ENCODE measurements at regions not wholly inside any gene's neighbourhood (a gene's known extent, or its start where the extent isn't known, plus 50 kb on each side); places are given as distances from the start of the nearest gene placed in this dataset.
A peak's percentile ranks its signal among the peaks of the same experiment; 100 is the strongest.

GRCh38 chr22:22397875-22398524, 110.5 kb downstream of the ZNF280B start:
- no peak for TF ChIP-seq EZH2phosphoT487 (IDR thresholded peaks at IDR 0.05; ENCODE audit: borderline replicate concordance, low read depth, low read length)
- no peak for TF ChIP-seq CTCF (conservative IDR thresholded peaks at IDR 0.05; ENCODE audit: low read length)

GRCh38 chr22:22398530-22399327, 109.8 kb downstream of the ZNF280B start:
- DNase-seq (ENCODE audit: low spot score) = no peak
- H3K27ac ChIP-seq (ENCODE audit: low read depth, low read length, poor library complexity, severe bottlenecking) = no peak overlapping the region
- CTCF ChIA-PET (ENCODE audit: unreplicated experiment) = interaction anchor here (0.7 to 1.4 kb wide), 3 partner anchors 18 to 413 kb away, joined by 3 to 5 read pairs (median 4); no protein-coding TSS in a partner anchor
- intact Hi-C loops (cut with micrococcal nuclease; ENCODE audit: unreplicated experiment) = no loop called here
- peaks cover 5% of the 10 kb centered on the region; the same call in 1 of the 2 replicates for H3K9me3 ChIP-seq (ENCODE audit: low read length)
- H3K4me3 ChIP-seq (ENCODE audit: low read depth, low read length, poor library complexity, severe bottlenecking) = no peak overlapping the region
- 0 out of 2 replicates have a peak, but pooled peaks cover 3% of the 10 kb centered on the region for H3K36me3 ChIP-seq (ENCODE audit: insufficient read depth, low read length)
- TF ChIP-seq CTCF (conservative IDR thresholded peaks at IDR 0.05; ENCODE audit: low read length) = no peak
- no peak for TF ChIP-seq EZH2phosphoT487 (IDR thresholded peaks at IDR 0.05; ENCODE audit: borderline replicate concordance, low read depth, low read length)
- no peak overlapping the region for H3K4me2 ChIP-seq (ENCODE audit: low read length)
- no TSS peak for BruUV-seq (replicated peaks)
- H2AFZ ChIP-seq (ENCODE audit: low read length) = peak overlapping the region; percentile 17; the same call in 1 of the 2 replicates
- POLR2A ChIA-PET = no interaction called here
- peaks cover 84% of the 10 kb centered on the region for H3K4me1 ChIP-seq (ENCODE audit: insufficient read depth, low read length, poor library complexity, severe bottlenecking)
- no peaks in the 10 kb centered on the region for H4K20me1 ChIP-seq (ENCODE audit: insufficient read depth, low read length)
- no peaks in the 10 kb centered on the region for H3K9me2 ChIP-seq (ENCODE audit: insufficient read depth, low read length)
- H3K79me2 ChIP-seq (ENCODE audit: insufficient read depth, low read depth, low read length) = no peaks in the 10 kb centered on the region

More at GRCh38 chr22:22397875-22398524, 110.5 kb downstream of the ZNF280B start:
- Histone ChIP-seq H3K27ac (ENCODE audit: low read depth, low read length, poor library complexity, severe bottlenecking) (no peak overlapping the region), H3K36me3 (ENCODE audit: insufficient read depth, low read length) (peaks cover 9% of the 10 kb centered on the region; the same call in 1 of the 2 replicates), H3K9me2 (ENCODE audit: insufficient read depth, low read length) (no peaks in the 10 kb centered on the region), H3K79me2 (ENCODE audit: insufficient read depth, low read depth, low read length) (no peaks in the 10 kb centered on the region), H3K4me2 (ENCODE audit: low read length) (no peak overlapping the region), H3K9me3 (ENCODE audit: low read length) (peaks cover 13% of the 10 kb centered on the region; the same call in 1 of the 2 replicates), H3K4me1 (ENCODE audit: insufficient read depth, low read length, poor library complexity, severe bottlenecking) (peaks cover 77% of the 10 kb centered on the region), H3K4me3 (ENCODE audit: low read depth, low read length, poor library complexity, severe bottlenecking) (no peak overlapping the region), H4K20me1 (ENCODE audit: insufficient read depth, low read length) (no peaks in the 10 kb centered on the region), H2AFZ (ENCODE audit: low read length) (peak overlapping the region; percentile 17; the same call in 1 of the 2 replicates)
- CTCF ChIA-PET (ENCODE audit: unreplicated experiment) = interaction anchor here (0.7 to 1.4 kb wide), 4 partner anchors 9 to 414 kb away, joined by 3 to 5 read pairs (median 4); no protein-coding TSS in a partner anchor
- POLR2A ChIA-PET = interaction anchor here (1.3 to 4.2 kb wide), 2 partner anchors 23 to 49 kb away, joined by 4 to 12 read pairs; no protein-coding TSS in a partner anchor
- no TSS peak for BruUV-seq (replicated peaks)
- intact Hi-C loops (cut with micrococcal nuclease; ENCODE audit: unreplicated experiment) = loop anchor here (1.0 kb wide), 1 partner anchor 49 kb away; no protein-coding TSS in a partner anchor
- DNase-seq (ENCODE audit: low spot score) = peak; percentile 58
